Natural killer cell (primary cell): ENCODE measurements at regions not wholly inside any gene's neighbourhood (a gene's known extent, or its start where the extent isn't known, plus 50 kb on each side); places are given as distances from the start of the nearest gene placed in this dataset.

ENCODE experiments used
- ATAC-seq, 3 donors: fragments of 150-1000 bp in 2 of 3; fragments of 200-7000 bp in 1 of 3; cut with Tn5 transposase; 1 replicate in 1 of 3; 2 replicates in 2 of 3; pipeline ENCODE4 v1.10.0; 2021; ENCODE audit warnings: mild to moderate bottlenecking in 2 of 3, moderate library complexity in 2 of 3
- DNase-seq, 2 donors: peaks; one replicate each; pipeline versions ENCODE4 v3.0.0 to v3.0.0-alpha.2; 2013 to 2021; ENCODE audit warnings: mixed read lengths in 1 of 2
- H3K27ac ChIP-seq: one replicate; pipeline ENCODE4 v1.5.1; 2013; ENCODE audit warnings: mild to moderate bottlenecking, low read length
- H3K27me3 ChIP-seq: one replicate; pipeline ENCODE4 v1.6.1; 2013; ENCODE audit warnings: low read length; ENCODE audit not compliant: control insufficient read depth, insufficient read depth
- H3K36me3 ChIP-seq: one replicate; pipeline ENCODE4 v1.6.1; 2013; ENCODE audit warnings: low read length; ENCODE audit not compliant: control insufficient read depth, insufficient read depth
- H3K4me1 ChIP-seq: one replicate; pipeline ENCODE4 v1.6.1; 2013; ENCODE audit warnings: low read length; ENCODE audit not compliant: control insufficient read depth, insufficient read depth
- H3K4me3 ChIP-seq: one replicate; pipeline ENCODE4 v1.5.1; 2013; ENCODE audit warnings: low read length
- H3K9me3 ChIP-seq: one replicate; pipeline ENCODE4 v1.6.1; 2013; ENCODE audit warnings: low read length; ENCODE audit not compliant: control insufficient read depth, insufficient read depth
- H3K27ac Mint-ChIP-seq, 2 donors: one replicate each; pipeline ENCODE4 v1.8.0; 2022; ENCODE audit warnings: mild to moderate bottlenecking in 2 of 2, mixed read lengths in 2 of 2, moderate library complexity in 1 of 2
- H3K27me3 Mint-ChIP-seq, 2 donors: one replicate each; pipeline ENCODE4 v1.8.0; 2022; ENCODE audit warnings: low read depth in 2 of 2, mixed read lengths in 2 of 2
- H3K36me3 Mint-ChIP-seq: one replicate; pipeline ENCODE4 v1.8.0; 2022; ENCODE audit warnings: mixed read lengths
- H3K4me1 Mint-ChIP-seq, 2 donors: one replicate each; pipeline ENCODE4 v1.8.0; 2022; ENCODE audit warnings: mixed read lengths in 2 of 2
- H3K4me3 Mint-ChIP-seq: one replicate; pipeline ENCODE4 v1.8.0; 2022; ENCODE audit warnings: mild to moderate bottlenecking, moderate library complexity, mixed read lengths
- H3K9me3 Mint-ChIP-seq, 2 donors: one replicate each; pipeline ENCODE4 v1.8.0; 2022; ENCODE audit warnings: mixed read lengths in 2 of 2
- CTCF ChIP-seq: fragments of 200-600 bp; IDR thresholded peaks from one replicate; pipeline ENCODE4 v1.8.0; 2022; ENCODE audit warnings: antibody characterized with exemption
- WGBS: methylation state at CpG from one replicate; pipeline ENCODE4 v1.1.7; 2013; ENCODE audit warnings: missing lambda C conversion rate; ENCODE audit not compliant: insufficient coverage; 5-methylcytosine and 5-hydroxymethylcytosine counted together
- intact Hi-C: fragments of 100-400 bp; cut with micrococcal nuclease; formaldehyde crosslinking; loops from one replicate; pipeline ENCODE4 v1.14.2; 2022

GRCh38 chr5:82374637-82375036 is 96.5 kb upstream of the RPS23 start:
- H3K36me3 Mint-ChIP-seq, result no peaks in the 10 kb centered on the region
- ATAC-seq (peak in 1 of 3 donors; percentile 51), DNase-seq (no peak)
- H3K27me3 Mint-ChIP-seq, result no peaks in the 10 kb centered on the region
- H3K4me3 Mint-ChIP-seq, result no peak overlapping the region
- H3K4me1 Mint-ChIP-seq, result no peaks in the 10 kb centered on the region
- H3K27me3 ChIP-seq, result no peaks in the 10 kb centered on the region
- H3K9me3 ChIP-seq, result peaks cover 7% of the 10 kb centered on the region
- no peak overlapping the region for H3K4me3 ChIP-seq
- 100% methylated on average over 1 of the region's 1 CpG for WGBS
- no peaks in the 10 kb centered on the region for H3K4me1 ChIP-seq
- no peaks in the 10 kb centered on the region for H3K36me3 ChIP-seq
- no peaks in the 10 kb centered on the region for H3K9me3 Mint-ChIP-seq
- intact Hi-C loops, result no loop called here
- no peak overlapping the region for H3K27ac ChIP-seq
- no peak overlapping the region for H3K27ac Mint-ChIP-seq
- TF ChIP-seq CTCF, result no peak

- no peak overlapping the region for H3K27ac ChIP-seq
- H3K27ac Mint-ChIP-seq, result no peak overlapping the region
- H3K27me3 Mint-ChIP-seq, result no peaks in the 10 kb centered on the region
- WGBS, result no CpG with 5 or more reads among the region's 1 CpG
- TF ChIP-seq CTCF, result no peak
- no peaks in the 10 kb centered on the region for H3K9me3 Mint-ChIP-seq
- no peaks in the 10 kb centered on the region for H3K27me3 ChIP-seq
- no peaks in the 10 kb centered on the region for H3K9me3 ChIP-seq
- DNase-seq (no peak), ATAC-seq (no peak)
- intact Hi-C loops, result no loop called here
- H3K4me3 ChIP-seq, result no peak overlapping the region
- no peak overlapping the region for H3K4me3 Mint-ChIP-seq
- no peaks in the 10 kb centered on the region for H3K36me3 ChIP-seq
- no peaks in the 10 kb centered on the region for H3K36me3 Mint-ChIP-seq
- no peaks in the 10 kb centered on the region for H3K4me1 ChIP-seq
- H3K4me1 Mint-ChIP-seq, result no peaks in the 10 kb centered on the region
Measured at GRCh38 chr5:82367930-82368329, 89.8 kb upstream of the RPS23 start.

- no peak overlapping the region for H3K27ac Mint-ChIP-seq
- WGBS, result 85% methylated on average over 5 of the region's 5 CpGs
- H3K27ac ChIP-seq, result no peak overlapping the region
- H3K4me1 ChIP-seq, result peaks cover 2% of the 10 kb centered on the region
- no peaks in the 10 kb centered on the region for H3K9me3 ChIP-seq
- no peak overlapping the region for H3K4me3 Mint-ChIP-seq
- H3K4me1 Mint-ChIP-seq, result peaks cover 3% of the 10 kb centered on the region in 2 donors
- H3K36me3 Mint-ChIP-seq, result no peaks in the 10 kb centered on the region
- DNase-seq (no peak), ATAC-seq (no peak)
- no peaks in the 10 kb centered on the region for H3K9me3 Mint-ChIP-seq
- TF ChIP-seq CTCF, result no peak
- no peaks in the 10 kb centered on the region for H3K27me3 ChIP-seq
- H3K36me3 ChIP-seq, result no peaks in the 10 kb centered on the region
- no peak overlapping the region for H3K4me3 ChIP-seq
- peaks cover 4 to 7% of the 10 kb centered on the region in 2 donors for H3K27me3 Mint-ChIP-seq
- intact Hi-C loops, result no loop called here
Measured at GRCh38 chr5:82365744-82366228, 87.6 kb upstream of the RPS23 start.

GRCh38 chr5:82365026-82365425 is 86.9 kb upstream of the RPS23 start:
- Histone ChIP-seq H3K27me3 (no peaks in the 10 kb centered on the region), H3K36me3 (no peaks in the 10 kb centered on the region), H3K9me3 (no peaks in the 10 kb centered on the region), H3K27ac (no peak overlapping the region), H3K4me1 (peaks cover 4% of the 10 kb centered on the region), H3K4me3 (no peak overlapping the region)
- DNase-seq (no peak), ATAC-seq (no peak)
- no peak for TF ChIP-seq CTCF
- no peak overlapping the region for H3K4me3 Mint-ChIP-seq
- peaks cover 4 to 7% of the 10 kb centered on the region in 2 donors for H3K27me3 Mint-ChIP-seq
- no peaks in the 10 kb centered on the region for H3K9me3 Mint-ChIP-seq
- intact Hi-C loops, result no loop called here
- peaks cover 8% of the 10 kb centered on the region in 2 donors for H3K4me1 Mint-ChIP-seq
- no peaks in the 10 kb centered on the region for H3K36me3 Mint-ChIP-seq
- WGBS, result 83% methylated on average over 3 of the region's 4 CpGs
- H3K27ac Mint-ChIP-seq, result no peak overlapping the region
